HL-60 (cell line): ENCODE measurements at regions not wholly inside any gene's neighbourhood (a gene's known extent, or its start where the extent isn't known, plus 50 kb on each side); places are given as distances from the start of the nearest gene placed in this dataset.

ENCODE experiments used
- DNase-seq, 2 experiments: peaks; one replicate each; pipeline ENCODE4 v3.0.0-alpha.2; 2010 to 2020; ENCODE audit warnings: low read depth in 1 of 2, low spot score in 1 of 2
- H3K27ac ChIP-seq: fragments of 250-450 bp; sonication (Bioruptor Pico); replicated peaks from 2 replicates; pipeline ENCODE4 v1.5.1; 2020; ENCODE audit warnings: mild to moderate bottlenecking, moderate library complexity
- H3K27me3 ChIP-seq: fragments of 250-450 bp; sonication (Bioruptor Pico); 2 replicates; pipeline ENCODE4 v1.5.1; 2021; ENCODE audit warnings: mild to moderate bottlenecking, moderate library complexity; ENCODE audit not compliant: insufficient read depth, poor library complexity, severe bottlenecking
- H3K4me3 ChIP-seq: replicated peaks from 2 replicates; pipeline ENCODE4 v1.5.1; 2011; ENCODE audit warnings: mild to moderate bottlenecking, control low read depth, low read length; ENCODE audit not compliant: insufficient read depth
- GABPA ChIP-seq: IDR thresholded peaks from 2 replicates; pipeline ENCODE4 v1.6.1; 2012; ENCODE audit warnings: low read depth
- POLR2AphosphoS5 ChIP-seq: IDR thresholded peaks from 2 replicates; pipeline ENCODE4 v1.6.1; 2012; ENCODE audit warnings: low read depth
- REST ChIP-seq: IDR thresholded peaks from 2 replicates; pipeline ENCODE4 v1.6.1; 2012; ENCODE audit warnings: low read depth; ENCODE audit not compliant: insufficient replicate concordance
- SPI1 ChIP-seq: IDR thresholded peaks from 2 replicates; pipeline ENCODE4 v1.6.1; 2012; ENCODE audit warnings: low read depth, mild to moderate bottlenecking, borderline replicate concordance
- TF ChIP-seq, protein P1 (sequence below): IDR thresholded peaks from one replicate; pipeline ENCODE4 v1.5.1; 2011; ENCODE audit warnings: low read length, control low read depth, inconsistent platforms; ENCODE audit not compliant: insufficient read depth

- no peak for DNase-seq
- Histone ChIP-seq H3K27ac (no peak overlapping the region), H3K27me3 (no peaks in the 10 kb centered on the region), H3K4me3 (no peak overlapping the region)
- no peak for TF ChIP-seq REST
- TF ChIP-seq, protein P1, sequence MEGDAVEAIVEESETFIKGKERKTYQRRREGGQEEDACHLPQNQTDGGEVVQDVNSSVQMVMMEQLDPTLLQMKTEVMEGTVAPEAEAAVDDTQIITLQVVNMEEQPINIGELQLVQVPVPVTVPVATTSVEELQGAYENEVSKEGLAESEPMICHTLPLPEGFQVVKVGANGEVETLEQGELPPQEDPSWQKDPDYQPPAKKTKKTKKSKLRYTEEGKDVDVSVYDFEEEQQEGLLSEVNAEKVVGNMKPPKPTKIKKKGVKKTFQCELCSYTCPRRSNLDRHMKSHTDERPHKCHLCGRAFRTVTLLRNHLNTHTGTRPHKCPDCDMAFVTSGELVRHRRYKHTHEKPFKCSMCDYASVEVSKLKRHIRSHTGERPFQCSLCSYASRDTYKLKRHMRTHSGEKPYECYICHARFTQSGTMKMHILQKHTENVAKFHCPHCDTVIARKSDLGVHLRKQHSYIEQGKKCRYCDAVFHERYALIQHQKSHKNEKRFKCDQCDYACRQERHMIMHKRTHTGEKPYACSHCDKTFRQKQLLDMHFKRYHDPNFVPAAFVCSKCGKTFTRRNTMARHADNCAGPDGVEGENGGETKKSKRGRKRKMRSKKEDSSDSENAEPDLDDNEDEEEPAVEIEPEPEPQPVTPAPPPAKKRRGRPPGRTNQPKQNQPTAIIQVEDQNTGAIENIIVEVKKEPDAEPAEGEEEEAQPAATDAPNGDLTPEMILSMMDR: no peak
- TF ChIP-seq SPI1: no peak
- TF ChIP-seq GABPA: no peak
- TF ChIP-seq POLR2AphosphoS5: no peak
Observed at GRCh38 chr2:187857826-187858225, 303.6 kb upstream of the TFPI start.

GRCh38 chr2:187862715-187863114 is 308.5 kb upstream of the TFPI start:
- H3K4me3 ChIP-seq: no peak overlapping the region
- DNase-seq: no peak
- no peaks in the 10 kb centered on the region for H3K27me3 ChIP-seq
- no peak for TF ChIP-seq POLR2AphosphoS5
- no peak overlapping the region for H3K27ac ChIP-seq

- no peak overlapping the region for H3K4me3 ChIP-seq
- no peak overlapping the region for H3K27ac ChIP-seq
- DNase-seq: no peak
- no peak for TF ChIP-seq POLR2AphosphoS5
- TF ChIP-seq REST: no peak
- TF ChIP-seq, protein P1: no peak
- TF ChIP-seq GABPA: no peak
- no peak for TF ChIP-seq SPI1
- H3K27me3 ChIP-seq: no peaks in the 10 kb centered on the region
Observed at GRCh38 chr2:187865025-187865424, 310.8 kb upstream of the TFPI start.

- H3K27me3 ChIP-seq: no peaks in the 10 kb centered on the region
- DNase-seq: no peak
- H3K27ac ChIP-seq: no peak overlapping the region
- TF ChIP-seq REST (no peak), SPI1 (no peak), GABPA (no peak), POLR2AphosphoS5 (no peak)
- TF ChIP-seq, protein P1: no peak
- H3K4me3 ChIP-seq: no peak overlapping the region
Observed at GRCh38 chr2:187867165-187867564, 312.9 kb upstream of the TFPI start.
